ENCODE measurements at regions not wholly inside any gene's neighbourhood (a gene's known extent, or its start where the extent isn't known, plus 50 kb on each side); places are given as distances from the start of the nearest gene placed in this dataset.

GRCh38 chr2:120556911-120557310 is 178.8 kb upstream of the GLI2 start:
- no peak for TF ChIP-seq CTCF (IDR thresholded peaks at IDR 0.05; ENCODE audit: borderline replicate concordance, extremely low read depth, insufficient read depth)
- no peak overlapping the region for H3K4me3 ChIP-seq (ENCODE audit: low read length in 3 of 3)
- DNase-seq: no peak
- intact Hi-C loops (cut with DNase I): no loop called here
- no peaks in the 10 kb centered on the region for H3K36me3 ChIP-seq (ENCODE audit: control insufficient read depth in 2 of 3, insufficient read depth in 3 of 3, low read length in 3 of 3)
- no peak overlapping the region for H3K9ac ChIP-seq (ENCODE audit: low read length in 3 of 3)
- no peaks in the 10 kb centered on the region for H3K9me3 ChIP-seq (ENCODE audit: control insufficient read depth in 2 of 3, insufficient read depth in 1 of 3, low read length in 3 of 3)
- FAIRE-seq: no peak
- peaks cover 0 to 13% (median 9%) of the 10 kb centered on the region in 3 donors for H3K4me1 ChIP-seq (ENCODE audit: control insufficient read depth in 2 of 3, insufficient read depth in 2 of 3, low read depth in 1 of 3, low read length in 3 of 3)
- peaks cover 23% of the 10 kb centered on the region for H3K27me3 ChIP-seq (ENCODE audit: control insufficient read depth, insufficient read depth, low read length)
- H3K27ac ChIP-seq (ENCODE audit: low read depth in 2 of 2, low read length in 2 of 2): no peak overlapping the region

- no peaks in the 10 kb centered on the region for H3K9me3 ChIP-seq (ENCODE audit: control insufficient read depth in 2 of 3, insufficient read depth in 1 of 3, low read length in 3 of 3)
- no peak overlapping the region for H3K4me3 ChIP-seq (ENCODE audit: low read length in 3 of 3)
- no peak for FAIRE-seq
- H3K9ac ChIP-seq (ENCODE audit: low read length in 3 of 3): no peak overlapping the region
- intact Hi-C loops (cut with DNase I): no loop called here
- H3K27me3 ChIP-seq (ENCODE audit: control insufficient read depth, insufficient read depth, low read length): peaks cover 27% of the 10 kb centered on the region
- no peak for TF ChIP-seq CTCF (IDR thresholded peaks at IDR 0.05; ENCODE audit: borderline replicate concordance, extremely low read depth, insufficient read depth)
- peaks cover 0 to 4% (median 0%) of the 10 kb centered on the region in 3 donors for H3K4me1 ChIP-seq (ENCODE audit: control insufficient read depth in 2 of 3, insufficient read depth in 2 of 3, low read depth in 1 of 3, low read length in 3 of 3)
- no peak overlapping the region for H3K27ac ChIP-seq (ENCODE audit: low read depth in 2 of 2, low read length in 2 of 2)
- DNase-seq: no peak
- no peaks in the 10 kb centered on the region for H3K36me3 ChIP-seq (ENCODE audit: control insufficient read depth in 2 of 3, insufficient read depth in 3 of 3, low read length in 3 of 3)
These were observed 176.8 kb upstream of the GLI2 start for GRCh38 chr2:120558847-120559246.

GRCh38 chr2:120559401-120559800 is 176.3 kb upstream of the GLI2 start:
- no peaks in the 10 kb centered on the region for H3K9me3 ChIP-seq (ENCODE audit: control insufficient read depth in 2 of 3, insufficient read depth in 1 of 3, low read length in 3 of 3)
- H3K4me1 ChIP-seq (ENCODE audit: control insufficient read depth in 2 of 3, insufficient read depth in 2 of 3, low read depth in 1 of 3, low read length in 3 of 3): peaks cover 0 to 6% (median 0%) of the 10 kb centered on the region in 3 donors
- no peak for TF ChIP-seq CTCF (IDR thresholded peaks at IDR 0.05; ENCODE audit: borderline replicate concordance, extremely low read depth, insufficient read depth)
- FAIRE-seq: no peak
- no peak for DNase-seq
- H3K4me3 ChIP-seq (ENCODE audit: low read length in 3 of 3): no peak overlapping the region
- intact Hi-C loops (cut with DNase I): no loop called here
- H3K27ac ChIP-seq (ENCODE audit: low read depth in 2 of 2, low read length in 2 of 2): no peak overlapping the region
- no peaks in the 10 kb centered on the region for H3K36me3 ChIP-seq (ENCODE audit: control insufficient read depth in 2 of 3, insufficient read depth in 3 of 3, low read length in 3 of 3)
- H3K9ac ChIP-seq (ENCODE audit: low read length in 3 of 3): no peak overlapping the region
- peaks cover 22% of the 10 kb centered on the region for H3K27me3 ChIP-seq (ENCODE audit: control insufficient read depth, insufficient read depth, low read length)

- Histone ChIP-seq H3K9ac (ENCODE audit: low read length in 3 of 3) (no peak overlapping the region), H3K27ac (ENCODE audit: low read depth in 2 of 2, low read length in 2 of 2) (no peak overlapping the region), H3K4me1 (ENCODE audit: control insufficient read depth in 2 of 3, insufficient read depth in 2 of 3, low read depth in 1 of 3, low read length in 3 of 3) (peaks cover 0 to 6% (median 0%) of the 10 kb centered on the region in 3 donors), H3K4me3 (ENCODE audit: low read length in 3 of 3) (no peak overlapping the region), H3K27me3 (ENCODE audit: control insufficient read depth, insufficient read depth, low read length) (peaks cover 22% of the 10 kb centered on the region), H3K9me3 (ENCODE audit: control insufficient read depth in 2 of 3, insufficient read depth in 1 of 3, low read length in 3 of 3) (no peaks in the 10 kb centered on the region), H3K36me3 (ENCODE audit: control insufficient read depth in 2 of 3, insufficient read depth in 3 of 3, low read length in 3 of 3) (no peaks in the 10 kb centered on the region)
- intact Hi-C loops (cut with DNase I): no loop called here
- TF ChIP-seq CTCF (IDR thresholded peaks at IDR 0.05; ENCODE audit: borderline replicate concordance, extremely low read depth, insufficient read depth): no peak
- DNase-seq (no peak), FAIRE-seq (no peak)
These were observed 175.3 kb upstream of the GLI2 start for GRCh38 chr2:120560330-120560729.

All from kidney (tissue), 13 donors.